Uterus (tissue), 2 donors: ENCODE measurements at regions not wholly inside any gene's neighbourhood (a gene's known extent, or its start where the extent isn't known, plus 50 kb on each side); places are given as distances from the start of the nearest gene placed in this dataset.

Experiments
- CTCF ChIP-seq, 4 experiments: fragments of 200-600 bp in 2 of 4; fragments of 450-650 bp in 2 of 4; sonication (generic) in 2 of 4; IDR thresholded peaks; one replicate each; pipeline ENCODE4 v1.5.1; 2016 to 2019; ENCODE audit warnings: antibody characterized with exemption in 4 of 4, mild to moderate bottlenecking in 2 of 4, moderate library complexity in 1 of 4
- POLR2A ChIP-seq, 2 donors: fragments of 450-650 bp; IDR thresholded peaks; one replicate each; pipeline ENCODE4 v1.6.1; 2016; ENCODE audit warnings: antibody characterized with exemption in 2 of 2, mild to moderate bottlenecking in 1 of 2, moderate library complexity in 1 of 2

- TF ChIP-seq CTCF (IDR thresholded peaks at IDR 0.05) (no peak), POLR2A (IDR thresholded peaks at IDR 0.05) (no peak)
Observed at GRCh38 chr6:56350628-56351260, 103.4 kb upstream of the COL21A1 start.
